ENCODE measurements at regions not wholly inside any gene's neighbourhood (a gene's known extent, or its start where the extent isn't known, plus 50 kb on each side); places are given as distances from the start of the nearest gene placed in this dataset.

DNA sequence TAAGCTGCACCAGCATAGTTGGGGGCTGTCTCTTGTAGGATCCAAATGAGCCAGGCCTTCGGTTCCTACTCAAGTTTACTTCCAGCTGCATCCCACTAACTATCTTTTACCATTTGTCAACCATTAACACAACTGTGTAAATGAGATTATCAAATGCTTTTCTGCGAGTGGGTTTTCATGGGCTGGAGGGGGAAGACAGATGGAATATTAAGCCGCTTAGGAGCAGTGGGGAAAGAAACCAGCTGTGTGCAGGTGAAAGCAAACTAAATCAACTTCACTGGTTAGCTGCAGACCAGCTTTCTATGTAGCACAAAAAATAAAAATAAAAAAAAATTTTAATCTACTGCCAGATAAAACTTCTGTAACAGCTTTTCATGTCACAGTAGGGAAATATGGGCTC lies 100.8 kb upstream of the FOXN2 start:
- Histone ChIP-seq H3K4me3 (no peak overlapping the region), H2AFZ (no peak overlapping the region), H3K36me3 (ENCODE audit: insufficient read depth) (no peaks in the 10 kb centered on the region), H4K20me1 (replicated peaks; ENCODE audit: insufficient read depth) (no peaks in the 10 kb centered on the region), H3K79me2 (replicated peaks; ENCODE audit: insufficient read depth) (no peaks in the 10 kb centered on the region), H3K4me2 (no peak overlapping the region), H3K27me3 (ENCODE audit: insufficient read depth) (no peaks in the 10 kb centered on the region), H3K4me1 (ENCODE audit: insufficient read depth) (peaks cover 7% of the 10 kb centered on the region), H3K9me2 (ENCODE audit: insufficient read depth) (peaks cover 7% of the 10 kb centered on the region; the same call in 1 of the 2 replicates), H3K27ac (ENCODE audit: low read depth) (no peak overlapping the region), H3F3A (replicated peaks; ENCODE audit: low read depth) (no peaks in the 10 kb centered on the region)
- Mint-ChIP-seq H3K27ac (no peak overlapping the region), H3K4me1 (peaks cover 10% of the 10 kb centered on the region), H3K27me3 (ENCODE audit: insufficient read depth, low read depth, poor library complexity) (no peaks in the 10 kb centered on the region), H3K36me3 (ENCODE audit: low read depth) (no peaks in the 10 kb centered on the region; the same call in 2 of the 3 replicates), H3K4me3 (no peak overlapping the region), H3K9me3 (no peaks in the 10 kb centered on the region)
- no peak for DNase-seq (ENCODE audit: low spot score)
- no peak for ATAC-seq
- TF ChIP-seq STAT1 (IDR thresholded peaks at IDR 0.05; ENCODE audit: unreplicated experiment), result no peak
- TF ChIP-seq, protein P1, sequence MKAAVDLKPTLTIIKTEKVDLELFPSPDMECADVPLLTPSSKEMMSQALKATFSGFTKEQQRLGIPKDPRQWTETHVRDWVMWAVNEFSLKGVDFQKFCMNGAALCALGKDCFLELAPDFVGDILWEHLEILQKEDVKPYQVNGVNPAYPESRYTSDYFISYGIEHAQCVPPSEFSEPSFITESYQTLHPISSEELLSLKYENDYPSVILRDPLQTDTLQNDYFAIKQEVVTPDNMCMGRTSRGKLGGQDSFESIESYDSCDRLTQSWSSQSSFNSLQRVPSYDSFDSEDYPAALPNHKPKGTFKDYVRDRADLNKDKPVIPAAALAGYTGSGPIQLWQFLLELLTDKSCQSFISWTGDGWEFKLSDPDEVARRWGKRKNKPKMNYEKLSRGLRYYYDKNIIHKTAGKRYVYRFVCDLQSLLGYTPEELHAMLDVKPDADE (IDR thresholded peaks at IDR 0.05), result no peak
- TF ChIP-seq POLR2AphosphoS5 (IDR thresholded peaks at IDR 0.05; ENCODE audit: low read depth), result no peak

DNA sequence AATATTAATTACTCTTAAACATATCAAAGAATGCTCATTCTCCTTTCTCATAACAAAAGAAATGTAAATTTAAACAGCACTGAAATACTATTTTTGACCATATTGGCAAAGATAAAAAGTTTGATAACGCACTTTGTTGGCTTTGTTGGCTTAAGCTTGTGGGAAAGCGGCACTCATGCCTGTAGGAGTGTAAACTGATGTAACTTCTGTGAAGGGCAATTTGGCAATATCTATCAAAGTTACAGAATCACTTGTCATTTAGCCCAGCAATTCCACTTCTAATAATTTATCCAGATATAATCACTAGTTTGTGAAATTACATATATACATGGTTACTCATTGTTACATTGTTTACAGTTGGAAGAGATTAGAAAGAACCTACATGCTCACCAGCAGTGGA lies 96.3 kb upstream of the FOXN2 start:
- no peaks in the 10 kb centered on the region for H3K79me2 ChIP-seq (replicated peaks; ENCODE audit: insufficient read depth)
- H3K9me3 Mint-ChIP-seq, result no peaks in the 10 kb centered on the region
- no peak for ATAC-seq
- no peaks in the 10 kb centered on the region for H3K4me1 Mint-ChIP-seq
- H3K4me2 ChIP-seq, result no peak overlapping the region
- no peaks in the 10 kb centered on the region for H3F3A ChIP-seq (replicated peaks; ENCODE audit: low read depth)
- H2AFZ ChIP-seq, result no peak overlapping the region
- H3K4me3 Mint-ChIP-seq, result no peak overlapping the region
- peaks cover 2% of the 10 kb centered on the region for H3K27me3 Mint-ChIP-seq (ENCODE audit: insufficient read depth, low read depth, poor library complexity)
- no peaks in the 10 kb centered on the region for H3K36me3 ChIP-seq (ENCODE audit: insufficient read depth)
- H3K9me2 ChIP-seq (ENCODE audit: insufficient read depth), result no peaks in the 10 kb centered on the region
- H3K27me3 ChIP-seq (ENCODE audit: insufficient read depth), result no peaks in the 10 kb centered on the region
- no peaks in the 10 kb centered on the region for H4K20me1 ChIP-seq (replicated peaks; ENCODE audit: insufficient read depth)
- no peak overlapping the region for H3K27ac ChIP-seq (ENCODE audit: low read depth)
- DNase-seq (ENCODE audit: low spot score), result no peak
- no peaks in the 10 kb centered on the region for H3K4me1 ChIP-seq (ENCODE audit: insufficient read depth)
- no peak overlapping the region for H3K27ac Mint-ChIP-seq
- no peak overlapping the region for H3K4me3 ChIP-seq
- H3K36me3 Mint-ChIP-seq (ENCODE audit: low read depth), result no peaks in the 10 kb centered on the region
- TF ChIP-seq EZH2 (IDR thresholded peaks at IDR 0.05; ENCODE audit: low read depth, unreplicated experiment) (no peak), EZH2phosphoT487 (IDR thresholded peaks at IDR 0.05; ENCODE audit: unreplicated experiment) (no peak), CREB1 (CRISPR knock-in tag; IDR thresholded peaks at IDR 0.05; ENCODE audit: low read depth) (no peak), STAT1 (IDR thresholded peaks at IDR 0.05; ENCODE audit: unreplicated experiment) (no peak), JUNB (IDR thresholded peaks at IDR 0.05; ENCODE audit: unreplicated experiment) (no peak), ZNF114 (CRISPR knock-in tag; IDR thresholded peaks at IDR 0.05) (no peak), NANOG (IDR thresholded peaks at IDR 0.05; ENCODE audit: borderline replicate concordance) (no peak)
- TF ChIP-seq, protein P2, sequence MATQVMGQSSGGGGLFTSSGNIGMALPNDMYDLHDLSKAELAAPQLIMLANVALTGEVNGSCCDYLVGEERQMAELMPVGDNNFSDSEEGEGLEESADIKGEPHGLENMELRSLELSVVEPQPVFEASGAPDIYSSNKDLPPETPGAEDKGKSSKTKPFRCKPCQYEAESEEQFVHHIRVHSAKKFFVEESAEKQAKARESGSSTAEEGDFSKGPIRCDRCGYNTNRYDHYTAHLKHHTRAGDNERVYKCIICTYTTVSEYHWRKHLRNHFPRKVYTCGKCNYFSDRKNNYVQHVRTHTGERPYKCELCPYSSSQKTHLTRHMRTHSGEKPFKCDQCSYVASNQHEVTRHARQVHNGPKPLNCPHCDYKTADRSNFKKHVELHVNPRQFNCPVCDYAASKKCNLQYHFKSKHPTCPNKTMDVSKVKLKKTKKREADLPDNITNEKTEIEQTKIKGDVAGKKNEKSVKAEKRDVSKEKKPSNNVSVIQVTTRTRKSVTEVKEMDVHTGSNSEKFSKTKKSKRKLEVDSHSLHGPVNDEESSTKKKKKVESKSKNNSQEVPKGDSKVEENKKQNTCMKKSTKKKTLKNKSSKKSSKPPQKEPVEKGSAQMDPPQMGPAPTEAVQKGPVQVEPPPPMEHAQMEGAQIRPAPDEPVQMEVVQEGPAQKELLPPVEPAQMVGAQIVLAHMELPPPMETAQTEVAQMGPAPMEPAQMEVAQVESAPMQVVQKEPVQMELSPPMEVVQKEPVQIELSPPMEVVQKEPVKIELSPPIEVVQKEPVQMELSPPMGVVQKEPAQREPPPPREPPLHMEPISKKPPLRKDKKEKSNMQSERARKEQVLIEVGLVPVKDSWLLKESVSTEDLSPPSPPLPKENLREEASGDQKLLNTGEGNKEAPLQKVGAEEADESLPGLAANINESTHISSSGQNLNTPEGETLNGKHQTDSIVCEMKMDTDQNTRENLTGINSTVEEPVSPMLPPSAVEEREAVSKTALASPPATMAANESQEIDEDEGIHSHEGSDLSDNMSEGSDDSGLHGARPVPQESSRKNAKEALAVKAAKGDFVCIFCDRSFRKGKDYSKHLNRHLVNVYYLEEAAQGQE (IDR thresholded peaks at IDR 0.05; ENCODE audit: unreplicated experiment), result no peak
- TF ChIP-seq, protein P3, sequence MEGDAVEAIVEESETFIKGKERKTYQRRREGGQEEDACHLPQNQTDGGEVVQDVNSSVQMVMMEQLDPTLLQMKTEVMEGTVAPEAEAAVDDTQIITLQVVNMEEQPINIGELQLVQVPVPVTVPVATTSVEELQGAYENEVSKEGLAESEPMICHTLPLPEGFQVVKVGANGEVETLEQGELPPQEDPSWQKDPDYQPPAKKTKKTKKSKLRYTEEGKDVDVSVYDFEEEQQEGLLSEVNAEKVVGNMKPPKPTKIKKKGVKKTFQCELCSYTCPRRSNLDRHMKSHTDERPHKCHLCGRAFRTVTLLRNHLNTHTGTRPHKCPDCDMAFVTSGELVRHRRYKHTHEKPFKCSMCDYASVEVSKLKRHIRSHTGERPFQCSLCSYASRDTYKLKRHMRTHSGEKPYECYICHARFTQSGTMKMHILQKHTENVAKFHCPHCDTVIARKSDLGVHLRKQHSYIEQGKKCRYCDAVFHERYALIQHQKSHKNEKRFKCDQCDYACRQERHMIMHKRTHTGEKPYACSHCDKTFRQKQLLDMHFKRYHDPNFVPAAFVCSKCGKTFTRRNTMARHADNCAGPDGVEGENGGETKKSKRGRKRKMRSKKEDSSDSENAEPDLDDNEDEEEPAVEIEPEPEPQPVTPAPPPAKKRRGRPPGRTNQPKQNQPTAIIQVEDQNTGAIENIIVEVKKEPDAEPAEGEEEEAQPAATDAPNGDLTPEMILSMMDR (conservative IDR thresholded peaks at IDR 0.05; ENCODE audit: low read depth in 2 of 2), result no peak

Data from GM23338 (cell line).